ENCODE measurements at regions not wholly inside any gene's neighbourhood (a gene's known extent, or its start where the extent isn't known, plus 50 kb on each side); places are given as distances from the start of the nearest gene placed in this dataset.

DNA sequence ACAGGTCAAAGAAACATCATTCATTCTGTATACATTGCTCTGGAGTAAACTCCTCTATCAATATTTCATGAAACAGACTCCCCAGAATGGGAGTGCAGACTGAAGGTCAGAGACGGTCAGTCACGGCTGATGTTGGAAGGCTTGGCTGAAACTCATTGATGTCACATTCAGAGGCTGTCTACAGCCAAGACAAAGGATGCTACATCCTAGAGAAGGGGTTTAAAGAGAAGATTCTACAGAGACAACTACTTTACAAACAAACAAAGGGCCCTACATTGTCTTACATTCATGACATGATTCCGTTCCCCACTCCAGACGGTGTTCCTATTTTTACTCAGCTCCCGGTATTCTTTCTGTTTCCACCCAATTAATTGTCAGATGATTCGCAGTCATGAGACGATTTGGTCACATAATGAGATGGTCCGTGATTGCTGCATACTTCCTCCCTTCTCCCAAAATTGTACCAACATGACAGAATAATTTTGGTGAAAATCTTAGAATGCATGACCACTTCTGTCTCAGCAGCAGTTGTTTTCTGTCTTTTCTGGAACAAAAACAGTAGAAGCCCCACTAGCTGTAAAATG is 73.8 kb upstream of the VAV3 start:
- no peaks in the 10 kb centered on the region for H3K79me2 ChIP-seq (ENCODE audit: insufficient read depth, low read length)
- no peaks in the 10 kb centered on the region for H3K36me3 ChIP-seq (replicated peaks in 1 of 2; ENCODE audit: control insufficient read depth in 1 of 2, insufficient read depth in 2 of 2, low read length in 2 of 2)
- no peaks in the 10 kb centered on the region for H3K9me3 ChIP-seq (replicated peaks in 1 of 2; ENCODE audit: control insufficient read depth in 1 of 2, insufficient read depth in 1 of 2, low read length in 2 of 2)
- Mint-ChIP-seq H3K36me3 (no peaks in the 10 kb centered on the region), H3K4me1 (peaks cover 39% of the 10 kb centered on the region), H3K27me3 (ENCODE audit: low read depth in 3 of 3) (peaks cover 0 to 1% (median 0%) of the 10 kb centered on the region in 3 donors), H3K4me3 (peak overlapping the region; percentile 55 to 62), H3K9me3 (no peaks in the 10 kb centered on the region), H3K27ac (peak overlapping the region in 3 of 7 donors; percentile 44 to 60 (median 52))
- no peak overlapping the region for H3K9ac ChIP-seq (ENCODE audit: insufficient read depth, low read length, poor library complexity, severe bottlenecking)
- intact Hi-C loops (cut with micrococcal nuclease), result loop anchor here in 1 of 2 donors (10.0 kb wide), 1 partner anchor 46 kb away; no protein-coding TSS in a partner anchor
- no peaks in the 10 kb centered on the region for H4K20me1 ChIP-seq (ENCODE audit: insufficient read depth, low read length)
- TF ChIP-seq, protein P1, sequence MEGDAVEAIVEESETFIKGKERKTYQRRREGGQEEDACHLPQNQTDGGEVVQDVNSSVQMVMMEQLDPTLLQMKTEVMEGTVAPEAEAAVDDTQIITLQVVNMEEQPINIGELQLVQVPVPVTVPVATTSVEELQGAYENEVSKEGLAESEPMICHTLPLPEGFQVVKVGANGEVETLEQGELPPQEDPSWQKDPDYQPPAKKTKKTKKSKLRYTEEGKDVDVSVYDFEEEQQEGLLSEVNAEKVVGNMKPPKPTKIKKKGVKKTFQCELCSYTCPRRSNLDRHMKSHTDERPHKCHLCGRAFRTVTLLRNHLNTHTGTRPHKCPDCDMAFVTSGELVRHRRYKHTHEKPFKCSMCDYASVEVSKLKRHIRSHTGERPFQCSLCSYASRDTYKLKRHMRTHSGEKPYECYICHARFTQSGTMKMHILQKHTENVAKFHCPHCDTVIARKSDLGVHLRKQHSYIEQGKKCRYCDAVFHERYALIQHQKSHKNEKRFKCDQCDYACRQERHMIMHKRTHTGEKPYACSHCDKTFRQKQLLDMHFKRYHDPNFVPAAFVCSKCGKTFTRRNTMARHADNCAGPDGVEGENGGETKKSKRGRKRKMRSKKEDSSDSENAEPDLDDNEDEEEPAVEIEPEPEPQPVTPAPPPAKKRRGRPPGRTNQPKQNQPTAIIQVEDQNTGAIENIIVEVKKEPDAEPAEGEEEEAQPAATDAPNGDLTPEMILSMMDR (IDR thresholded peaks at IDR 0.05), result no peak
- H3K4me1 ChIP-seq (ENCODE audit: control insufficient read depth in 1 of 2, insufficient read depth in 2 of 2, low read length in 2 of 2), result peaks cover 16 to 24% of the 10 kb centered on the region in 2 donors
- H3K4me2 ChIP-seq (replicated peaks; ENCODE audit: extremely low read depth, low read length, poor library complexity, severe bottlenecking), result no peak overlapping the region
- no peak overlapping the region for H3K27ac ChIP-seq (ENCODE audit: low read depth in 1 of 2, low read length in 2 of 2)
- no peak overlapping the region for H3K4me3 ChIP-seq (replicated peaks in 1 of 3; ENCODE audit: low read depth in 2 of 3, low read length in 3 of 3)
- peak in 2 of 3 donors; percentile 23 to 65 for DNase-seq
- no peaks in the 10 kb centered on the region for H3K27me3 ChIP-seq (ENCODE audit: control insufficient read depth in 2 of 2, insufficient read depth in 2 of 2, low read length in 2 of 2)
- peak overlapping the region; percentile 2 for H2AFZ ChIP-seq (ENCODE audit: insufficient read depth, low read depth, low read length, poor library complexity, severe bottlenecking)
- 11% methylated on average over 5 of the region's 8 CpGs for WGBS (ENCODE audit: insufficient coverage)

DNA sequence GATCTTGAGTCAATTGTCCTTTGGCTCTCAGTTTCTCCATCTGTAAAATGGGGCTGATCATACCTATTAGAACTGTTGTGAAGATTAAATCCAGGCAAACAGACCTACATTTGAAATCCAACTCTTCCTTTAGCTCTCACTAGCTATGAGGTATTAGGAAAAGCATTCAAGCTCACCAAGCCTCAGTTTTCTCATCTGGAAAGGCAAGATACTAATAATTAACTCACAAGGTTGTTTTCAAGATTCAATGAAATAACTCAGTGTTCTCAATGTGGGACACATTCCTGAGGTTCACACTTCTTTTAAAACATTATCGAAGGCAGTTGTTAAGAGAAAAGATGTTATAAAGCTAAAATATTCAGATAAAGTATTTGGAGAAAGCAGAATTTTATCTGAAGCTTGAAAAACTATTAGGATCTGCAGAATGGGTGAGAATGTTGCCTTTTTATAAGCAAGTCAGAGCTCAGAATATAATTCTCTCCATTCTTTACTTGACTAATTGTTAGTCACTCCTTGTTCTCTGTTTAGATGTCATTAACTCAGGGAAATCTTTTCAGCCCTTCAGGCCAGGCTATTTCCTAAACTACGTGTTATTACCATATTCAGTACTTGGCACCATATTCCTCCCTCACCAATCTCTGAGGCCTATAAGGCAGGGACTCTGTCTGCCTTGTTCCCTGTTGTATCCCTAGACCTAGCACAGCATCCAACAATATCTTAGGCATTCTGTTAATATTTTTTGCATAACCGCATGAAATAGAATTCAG is 72.0 kb upstream of the VAV3 start:
- 100% methylated on average over 1 of the region's 3 CpGs for WGBS (ENCODE audit: insufficient coverage)
- Mint-ChIP-seq H3K9me3 (no peaks in the 10 kb centered on the region), H3K4me1 (peaks cover 26% of the 10 kb centered on the region), H3K36me3 (no peaks in the 10 kb centered on the region), H3K27ac (no peak overlapping the region), H3K27me3 (ENCODE audit: low read depth in 3 of 3) (peaks cover 0 to 3% (median 1%) of the 10 kb centered on the region in 3 donors), H3K4me3 (no peak overlapping the region)
- TF ChIP-seq, protein P1 (IDR thresholded peaks at IDR 0.05), result no peak
- DNase-seq, result no peak
- Histone ChIP-seq H3K9ac (ENCODE audit: insufficient read depth, low read length, poor library complexity, severe bottlenecking) (no peak overlapping the region), H3K79me2 (ENCODE audit: insufficient read depth, low read length) (no peaks in the 10 kb centered on the region), H3K4me1 (ENCODE audit: control insufficient read depth in 1 of 2, insufficient read depth in 2 of 2, low read length in 2 of 2) (peaks cover 14 to 16% of the 10 kb centered on the region in 2 donors), H3K4me2 (replicated peaks; ENCODE audit: extremely low read depth, low read length, poor library complexity, severe bottlenecking) (no peak overlapping the region), H3K36me3 (replicated peaks in 1 of 2; ENCODE audit: control insufficient read depth in 1 of 2, insufficient read depth in 2 of 2, low read length in 2 of 2) (no peaks in the 10 kb centered on the region), H3K27me3 (ENCODE audit: control insufficient read depth in 2 of 2, insufficient read depth in 2 of 2, low read length in 2 of 2) (no peaks in the 10 kb centered on the region), H4K20me1 (ENCODE audit: insufficient read depth, low read length) (no peaks in the 10 kb centered on the region), H3K9me3 (replicated peaks in 1 of 2; ENCODE audit: control insufficient read depth in 1 of 2, insufficient read depth in 1 of 2, low read length in 2 of 2) (no peaks in the 10 kb centered on the region), H3K4me3 (replicated peaks in 1 of 3; ENCODE audit: low read depth in 2 of 3, low read length in 3 of 3) (no peak overlapping the region), H3K27ac (ENCODE audit: low read depth in 1 of 2, low read length in 2 of 2) (no peak overlapping the region), H2AFZ (ENCODE audit: insufficient read depth, low read depth, low read length, poor library complexity, severe bottlenecking) (no peak overlapping the region)
- intact Hi-C loops (cut with micrococcal nuclease), result loop anchor here in 1 of 2 donors (10.0 kb wide), 1 partner anchor 48 kb away; no protein-coding TSS in a partner anchor

All from CD14-positive monocyte (primary cell).